Adrenal gland (tissue), 9 donors: ENCODE measurements at regions not wholly inside any gene's neighbourhood (a gene's known extent, or its start where the extent isn't known, plus 50 kb on each side); places are given as distances from the start of the nearest gene placed in this dataset.

Experiments
- DNase-seq, 7 donors: peaks; one replicate each; pipeline ENCODE4 v3.0.0-alpha.2; 2019 to 2020
- H3K27ac ChIP-seq, 5 donors: fragments of 200-600 bp; sonication (generic) in 4 of 5; 1 replicate in 3 of 5; 2 replicates in 2 of 5; pipeline versions ENCODE4 v1.5.1 to v1.8.0; 2016 to 2020; ENCODE audit warnings: mild to moderate bottlenecking in 1 of 5
- H3K27me3 ChIP-seq: fragments of 200-600 bp; 2 replicates; pipeline ENCODE4 v1.8.0; 2021
- H3K36me3 ChIP-seq, 2 donors: fragments of 200-600 bp; replicated peaks in 1 of 2; 1 replicate in 1 of 2; 2 replicates in 1 of 2; pipeline versions ENCODE4 v1.5.1 to v1.8.0; 2018 to 2022
- H3K4me1 ChIP-seq, 2 donors: fragments of 200-600 bp; replicated peaks in 1 of 2; 1 replicate in 1 of 2; 2 replicates in 1 of 2; pipeline versions ENCODE4 v1.5.1 to v1.8.0; 2018 to 2021
- H3K4me3 ChIP-seq, 4 donors: fragments of 200-600 bp; sonication (generic) in 3 of 4; one replicate each; pipeline ENCODE4 v1.5.1; 2016 to 2018
- H3K9me3 ChIP-seq, 3 donors: fragments of 200-600 bp; sonication (generic) in 1 of 3; replicated peaks in 1 of 3; 1 replicate in 2 of 3; 2 replicates in 1 of 3; pipeline versions ENCODE4 v1.5.1 to v1.8.0; 2016 to 2021
- CTCF ChIP-seq, 6 experiments: fragments of 450-650 bp in 4 of 6; fragments of 200-600 bp in 2 of 6; sonication (generic) in 1 of 6; IDR thresholded peaks; 1 replicate in 5 of 6; 2 replicates in 1 of 6; pipeline versions ENCODE4 v1.5.1 to v1.8.0; 2016 to 2021; ENCODE audit warnings: antibody characterized with exemption in 6 of 6, mild to moderate bottlenecking in 2 of 6, moderate library complexity in 1 of 6
- POLR2A ChIP-seq, 2 donors: fragments of 450-650 bp; IDR thresholded peaks; one replicate each; pipeline ENCODE4 v1.6.1; 2017; ENCODE audit warnings: antibody characterized with exemption in 2 of 2, mild to moderate bottlenecking in 2 of 2, moderate library complexity in 1 of 2
- WGBS, 4 donors: extraction: QIAGEN DNeasy Blood & Tissue Kit in 2 of 4; methylation state at CpG; one replicate each; pipeline versions ENCODE4 v1.1.5 to v1.1.7; 2013 to 2017; 5-methylcytosine and 5-hydroxymethylcytosine counted together
- intact Hi-C, 2 donors: fragments of 100-400 bp; cut with DNase I; formaldehyde crosslinking; loops; one replicate each; pipeline versions ENCODE4 v1.14.1 to v1.15.0; 2022 to 2023
- donor health status: healthy with polysubstance abuse.
- donor health status: Bipolar disorder and iron deficiency.
- donor health status: DM: yes; HTN: yes; CAD: no.
- donor health status: DM: no; HTN: no; CAD: no.
- donor health status: DM: no; HTN: no; CAD: no.

GRCh38 chr18:78784861-78785260 is 194.8 kb upstream of the SALL3 start:
- Histone ChIP-seq H3K4me1 (no peaks in the 10 kb centered on the region), H3K27me3 (no peaks in the 10 kb centered on the region), H3K27ac (no peak overlapping the region), H3K36me3 (no peaks in the 10 kb centered on the region), H3K9me3 (no peaks in the 10 kb centered on the region), H3K4me3 (no peak overlapping the region)
- TF ChIP-seq CTCF (IDR thresholded peaks at IDR 0.05), result no peak
- TF ChIP-seq POLR2A (IDR thresholded peaks at IDR 0.05), result no peak
- intact Hi-C loops, result no loop called here
- 84 to 91% (median 87%) methylated on average over 5 of the region's 5 CpGs for WGBS, 4 donors
- no peak for DNase-seq

- H3K27me3 ChIP-seq, result no peaks in the 10 kb centered on the region
- intact Hi-C loops, result no loop called here
- H3K4me3 ChIP-seq, result no peak overlapping the region
- TF ChIP-seq POLR2A (IDR thresholded peaks at IDR 0.05) (no peak), CTCF (IDR thresholded peaks at IDR 0.05) (no peak)
- no peaks in the 10 kb centered on the region for H3K4me1 ChIP-seq
- no peak for DNase-seq
- H3K27ac ChIP-seq, result no peak overlapping the region
- 27 to 51% (median 34%) methylated on average over 5 of the region's 5 CpGs for WGBS, 4 donors
- H3K9me3 ChIP-seq, result no peaks in the 10 kb centered on the region
- H3K36me3 ChIP-seq, result no peaks in the 10 kb centered on the region
These were observed 193.9 kb upstream of the SALL3 start for GRCh38 chr18:78785706-78786105.

GRCh38 chr18:78786776-78787175 is 192.8 kb upstream of the SALL3 start:
- intact Hi-C loops, result no loop called here
- no peak overlapping the region for H3K4me3 ChIP-seq
- no peak overlapping the region for H3K27ac ChIP-seq
- no peaks in the 10 kb centered on the region for H3K9me3 ChIP-seq
- no peak for TF ChIP-seq CTCF (IDR thresholded peaks at IDR 0.05)
- TF ChIP-seq POLR2A (IDR thresholded peaks at IDR 0.05), result no peak
- no peaks in the 10 kb centered on the region for H3K36me3 ChIP-seq
- H3K27me3 ChIP-seq, result no peaks in the 10 kb centered on the region
- 87 to 92% (median 90%) methylated on average over 4 to 19 of the region's 20 CpGs for WGBS, 4 donors
- no peak for DNase-seq
- no peaks in the 10 kb centered on the region for H3K4me1 ChIP-seq

GRCh38 chr18:78787751-78788150 is 191.9 kb upstream of the SALL3 start:
- DNase-seq, result no peak
- no peaks in the 10 kb centered on the region for H3K27me3 ChIP-seq
- no peaks in the 10 kb centered on the region for H3K9me3 ChIP-seq
- no peak overlapping the region for H3K27ac ChIP-seq
- H3K4me1 ChIP-seq, result no peaks in the 10 kb centered on the region
- no peak overlapping the region for H3K4me3 ChIP-seq
- TF ChIP-seq CTCF (IDR thresholded peaks at IDR 0.05) (no peak), POLR2A (IDR thresholded peaks at IDR 0.05) (no peak)
- H3K36me3 ChIP-seq, result no peaks in the 10 kb centered on the region
- 59 to 67% (median 63%) methylated on average over 6 to 8 of the region's 8 CpGs for WGBS, 4 donors
- intact Hi-C loops, result no loop called here
